ENCODE measurements at regions not wholly inside any gene's neighbourhood (a gene's known extent, or its start where the extent isn't known, plus 50 kb on each side); places are given as distances from the start of the nearest gene placed in this dataset.

DNA sequence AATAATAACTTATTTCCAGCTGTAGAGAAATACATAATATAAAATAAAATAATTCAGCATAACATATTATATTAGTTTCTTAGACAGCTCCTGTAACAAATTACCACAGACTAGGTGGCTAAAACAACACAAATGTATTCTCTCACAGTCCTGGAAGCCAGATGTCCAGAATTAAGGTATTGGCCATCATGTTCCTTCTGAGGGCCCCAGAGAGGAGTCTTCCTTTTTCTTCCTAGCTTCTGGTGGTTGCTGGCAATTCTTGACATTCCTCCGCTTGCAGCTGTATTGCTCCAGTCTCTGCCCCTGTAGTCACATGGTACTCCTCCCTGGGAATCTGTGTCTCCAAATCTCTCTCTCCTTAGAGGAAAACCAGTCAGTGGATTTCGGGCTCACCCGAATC, 146.8 kb downstream of the RBM43 start:
- Histone ChIP-seq H3K4me1 (ENCODE audit: insufficient read depth) (peaks cover 7% of the 10 kb centered on the region), H3K36me3 (ENCODE audit: insufficient read depth) (peaks cover 9% of the 10 kb centered on the region; the same call in 1 of the 2 replicates), H3K27me3 (ENCODE audit: insufficient read depth) (no peaks in the 10 kb centered on the region), H3F3A (replicated peaks; ENCODE audit: low read depth) (no peaks in the 10 kb centered on the region), H3K27ac (ENCODE audit: low read depth) (no peak overlapping the region), H4K20me1 (replicated peaks; ENCODE audit: insufficient read depth) (no peaks in the 10 kb centered on the region), H3K79me2 (replicated peaks; ENCODE audit: insufficient read depth) (no peaks in the 10 kb centered on the region), H3K4me2 (no peak overlapping the region), H2AFZ (no peak overlapping the region), H3K9me2 (ENCODE audit: insufficient read depth) (peaks cover 4% of the 10 kb centered on the region; the same call in 1 of the 2 replicates), H3K4me3 (no peak overlapping the region)
- no peak for ATAC-seq
- Mint-ChIP-seq H3K4me1 (peaks cover 20% of the 10 kb centered on the region), H3K36me3 (ENCODE audit: low read depth) (peaks cover 37% of the 10 kb centered on the region), H3K4me3 (no peak overlapping the region), H3K27me3 (ENCODE audit: insufficient read depth, low read depth, poor library complexity) (peaks cover 3% of the 10 kb centered on the region), H3K27ac (no peak overlapping the region), H3K9me3 (peaks cover 30% of the 10 kb centered on the region)
- no peak for DNase-seq (ENCODE audit: low spot score)
- TF ChIP-seq ZNF331 (CRISPR knock-in tag; IDR thresholded peaks at IDR 0.05; ENCODE audit: low read depth) = no peak
- no peak for TF ChIP-seq EZH2phosphoT487 (IDR thresholded peaks at IDR 0.05; ENCODE audit: unreplicated experiment)
- TF ChIP-seq POLR2AphosphoS5 (IDR thresholded peaks at IDR 0.05; ENCODE audit: low read depth) = no peak
- TF ChIP-seq, protein P1, sequence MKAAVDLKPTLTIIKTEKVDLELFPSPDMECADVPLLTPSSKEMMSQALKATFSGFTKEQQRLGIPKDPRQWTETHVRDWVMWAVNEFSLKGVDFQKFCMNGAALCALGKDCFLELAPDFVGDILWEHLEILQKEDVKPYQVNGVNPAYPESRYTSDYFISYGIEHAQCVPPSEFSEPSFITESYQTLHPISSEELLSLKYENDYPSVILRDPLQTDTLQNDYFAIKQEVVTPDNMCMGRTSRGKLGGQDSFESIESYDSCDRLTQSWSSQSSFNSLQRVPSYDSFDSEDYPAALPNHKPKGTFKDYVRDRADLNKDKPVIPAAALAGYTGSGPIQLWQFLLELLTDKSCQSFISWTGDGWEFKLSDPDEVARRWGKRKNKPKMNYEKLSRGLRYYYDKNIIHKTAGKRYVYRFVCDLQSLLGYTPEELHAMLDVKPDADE (IDR thresholded peaks at IDR 0.05) = no peak
- TF ChIP-seq, protein P2, sequence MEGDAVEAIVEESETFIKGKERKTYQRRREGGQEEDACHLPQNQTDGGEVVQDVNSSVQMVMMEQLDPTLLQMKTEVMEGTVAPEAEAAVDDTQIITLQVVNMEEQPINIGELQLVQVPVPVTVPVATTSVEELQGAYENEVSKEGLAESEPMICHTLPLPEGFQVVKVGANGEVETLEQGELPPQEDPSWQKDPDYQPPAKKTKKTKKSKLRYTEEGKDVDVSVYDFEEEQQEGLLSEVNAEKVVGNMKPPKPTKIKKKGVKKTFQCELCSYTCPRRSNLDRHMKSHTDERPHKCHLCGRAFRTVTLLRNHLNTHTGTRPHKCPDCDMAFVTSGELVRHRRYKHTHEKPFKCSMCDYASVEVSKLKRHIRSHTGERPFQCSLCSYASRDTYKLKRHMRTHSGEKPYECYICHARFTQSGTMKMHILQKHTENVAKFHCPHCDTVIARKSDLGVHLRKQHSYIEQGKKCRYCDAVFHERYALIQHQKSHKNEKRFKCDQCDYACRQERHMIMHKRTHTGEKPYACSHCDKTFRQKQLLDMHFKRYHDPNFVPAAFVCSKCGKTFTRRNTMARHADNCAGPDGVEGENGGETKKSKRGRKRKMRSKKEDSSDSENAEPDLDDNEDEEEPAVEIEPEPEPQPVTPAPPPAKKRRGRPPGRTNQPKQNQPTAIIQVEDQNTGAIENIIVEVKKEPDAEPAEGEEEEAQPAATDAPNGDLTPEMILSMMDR (conservative IDR thresholded peaks at IDR 0.05; ENCODE audit: low read depth in 2 of 2) = no peak

DNA sequence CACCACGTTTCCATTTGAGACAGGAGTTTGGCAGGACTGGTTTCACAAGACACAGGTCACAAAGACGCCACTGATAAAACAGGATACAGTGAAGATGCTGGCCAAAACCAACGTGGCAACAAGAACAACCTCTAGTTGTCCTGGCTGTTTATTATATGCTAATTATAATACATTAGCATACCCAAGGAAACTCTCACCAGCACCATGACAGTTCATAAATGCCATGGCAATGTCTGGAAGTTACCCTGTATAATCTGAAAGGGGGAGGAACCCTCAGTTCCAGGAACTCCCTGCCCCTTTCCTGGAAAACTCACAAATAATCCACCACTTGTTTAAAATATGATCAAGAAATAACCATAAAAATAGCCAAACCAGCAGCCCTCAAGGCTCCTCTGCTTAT, 148.3 kb downstream of the RBM43 start:
- Histone ChIP-seq H2AFZ (no peak overlapping the region), H3K36me3 (ENCODE audit: insufficient read depth) (peaks cover 9% of the 10 kb centered on the region; the same call in 1 of the 2 replicates), H3K9me2 (ENCODE audit: insufficient read depth) (peaks cover 4% of the 10 kb centered on the region; the same call in 1 of the 2 replicates), H3F3A (replicated peaks; ENCODE audit: low read depth) (no peaks in the 10 kb centered on the region), H3K4me1 (ENCODE audit: insufficient read depth) (peaks cover 7% of the 10 kb centered on the region), H3K27ac (ENCODE audit: low read depth) (no peak overlapping the region), H4K20me1 (replicated peaks; ENCODE audit: insufficient read depth) (no peaks in the 10 kb centered on the region), H3K4me3 (no peak overlapping the region), H3K79me2 (replicated peaks; ENCODE audit: insufficient read depth) (no peaks in the 10 kb centered on the region), H3K27me3 (ENCODE audit: insufficient read depth) (no peaks in the 10 kb centered on the region), H3K4me2 (no peak overlapping the region)
- peaks cover 29% of the 10 kb centered on the region for H3K36me3 Mint-ChIP-seq (ENCODE audit: low read depth)
- peaks cover 20% of the 10 kb centered on the region for H3K4me1 Mint-ChIP-seq
- no peak overlapping the region for H3K4me3 Mint-ChIP-seq
- no peak overlapping the region for H3K27ac Mint-ChIP-seq
- H3K9me3 Mint-ChIP-seq = peaks cover 19% of the 10 kb centered on the region
- DNase-seq (ENCODE audit: low spot score) = no peak
- no peak for ATAC-seq
- H3K27me3 Mint-ChIP-seq (ENCODE audit: insufficient read depth, low read depth, poor library complexity) = peaks cover 3% of the 10 kb centered on the region
- TF ChIP-seq, protein P3, sequence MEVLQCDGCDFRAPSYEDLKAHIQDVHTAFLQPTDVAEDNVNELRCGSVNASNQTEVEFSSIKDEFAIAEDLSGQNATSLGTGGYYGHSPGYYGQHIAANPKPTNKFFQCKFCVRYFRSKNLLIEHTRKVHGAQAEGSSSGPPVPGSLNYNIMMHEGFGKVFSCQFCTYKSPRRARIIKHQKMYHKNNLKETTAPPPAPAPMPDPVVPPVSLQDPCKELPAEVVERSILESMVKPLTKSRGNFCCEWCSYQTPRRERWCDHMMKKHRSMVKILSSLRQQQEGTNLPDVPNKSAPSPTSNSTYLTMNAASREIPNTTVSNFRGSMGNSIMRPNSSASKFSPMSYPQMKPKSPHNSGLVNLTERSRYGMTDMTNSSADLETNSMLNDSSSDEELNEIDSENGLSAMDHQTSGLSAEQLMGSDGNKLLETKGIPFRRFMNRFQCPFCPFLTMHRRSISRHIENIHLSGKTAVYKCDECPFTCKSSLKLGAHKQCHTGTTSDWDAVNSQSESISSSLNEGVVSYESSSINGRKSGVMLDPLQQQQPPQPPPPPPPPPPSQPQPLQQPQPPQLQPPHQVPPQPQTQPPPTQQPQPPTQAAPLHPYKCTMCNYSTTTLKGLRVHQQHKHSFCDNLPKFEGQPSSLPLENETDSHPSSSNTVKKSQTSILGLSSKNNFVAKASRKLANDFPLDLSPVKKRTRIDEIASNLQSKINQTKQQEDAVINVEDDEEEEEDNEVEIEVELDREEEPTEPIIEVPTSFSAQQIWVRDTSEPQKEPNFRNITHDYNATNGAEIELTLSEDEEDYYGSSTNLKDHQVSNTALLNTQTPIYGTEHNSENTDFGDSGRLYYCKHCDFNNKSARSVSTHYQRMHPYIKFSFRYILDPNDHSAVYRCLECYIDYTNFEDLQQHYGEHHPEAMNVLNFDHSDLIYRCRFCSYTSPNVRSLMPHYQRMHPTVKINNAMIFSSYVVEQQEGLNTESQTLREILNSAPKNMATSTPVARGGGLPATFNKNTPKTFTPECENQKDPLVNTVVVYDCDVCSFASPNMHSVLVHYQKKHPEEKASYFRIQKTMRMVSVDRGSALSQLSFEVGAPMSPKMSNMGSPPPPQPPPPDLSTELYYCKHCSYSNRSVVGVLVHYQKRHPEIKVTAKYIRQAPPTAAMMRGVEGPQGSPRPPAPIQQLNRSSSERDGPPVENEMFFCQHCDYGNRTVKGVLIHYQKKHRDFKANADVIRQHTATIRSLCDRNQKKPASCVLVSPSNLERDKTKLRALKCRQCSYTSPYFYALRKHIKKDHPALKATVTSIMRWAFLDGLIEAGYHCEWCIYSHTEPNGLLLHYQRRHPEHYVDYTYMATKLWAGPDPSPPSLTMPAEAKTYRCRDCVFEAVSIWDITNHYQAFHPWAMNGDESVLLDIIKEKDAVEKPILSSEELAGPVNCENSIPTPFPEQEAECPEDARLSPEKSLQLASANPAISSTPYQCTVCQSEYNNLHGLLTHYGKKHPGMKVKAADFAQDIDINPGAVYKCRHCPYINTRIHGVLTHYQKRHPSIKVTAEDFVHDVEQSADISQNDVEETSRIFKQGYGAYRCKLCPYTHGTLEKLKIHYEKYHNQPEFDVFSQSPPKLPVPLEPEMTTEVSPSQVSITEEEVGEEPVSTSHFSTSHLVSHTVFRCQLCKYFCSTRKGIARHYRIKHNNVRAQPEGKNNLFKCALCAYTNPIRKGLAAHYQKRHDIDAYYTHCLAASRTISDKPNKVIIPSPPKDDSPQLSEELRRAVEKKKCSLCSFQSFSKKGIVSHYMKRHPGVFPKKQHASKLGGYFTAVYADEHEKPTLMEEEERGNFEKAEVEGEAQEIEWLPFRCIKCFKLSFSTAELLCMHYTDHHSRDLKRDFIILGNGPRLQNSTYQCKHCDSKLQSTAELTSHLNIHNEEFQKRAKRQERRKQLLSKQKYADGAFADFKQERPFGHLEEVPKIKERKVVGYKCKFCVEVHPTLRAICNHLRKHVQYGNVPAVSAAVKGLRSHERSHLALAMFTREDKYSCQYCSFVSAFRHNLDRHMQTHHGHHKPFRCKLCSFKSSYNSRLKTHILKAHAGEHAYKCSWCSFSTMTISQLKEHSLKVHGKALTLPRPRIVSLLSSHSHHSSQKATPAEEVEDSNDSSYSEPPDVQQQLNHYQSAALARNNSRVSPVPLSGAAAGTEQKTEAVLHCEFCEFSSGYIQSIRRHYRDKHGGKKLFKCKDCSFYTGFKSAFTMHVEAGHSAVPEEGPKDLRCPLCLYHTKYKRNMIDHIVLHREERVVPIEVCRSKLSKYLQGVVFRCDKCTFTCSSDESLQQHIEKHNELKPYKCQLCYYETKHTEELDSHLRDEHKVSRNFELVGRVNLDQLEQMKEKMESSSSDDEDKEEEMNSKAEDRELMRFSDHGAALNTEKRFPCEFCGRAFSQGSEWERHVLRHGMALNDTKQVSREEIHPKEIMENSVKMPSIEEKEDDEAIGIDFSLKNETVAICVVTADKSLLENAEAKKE (CRISPR knock-in tag; IDR thresholded peaks at IDR 0.05) = no peak
- TF ChIP-seq JUNB (IDR thresholded peaks at IDR 0.05; ENCODE audit: unreplicated experiment) (no peak), STAT1 (IDR thresholded peaks at IDR 0.05; ENCODE audit: unreplicated experiment) (no peak), EZH2phosphoT487 (IDR thresholded peaks at IDR 0.05; ENCODE audit: unreplicated experiment) (no peak)
- TF ChIP-seq, protein P1 (IDR thresholded peaks at IDR 0.05) = no peak

Data from GM23338 (cell line).